ENCODE measurements at regions not wholly inside any gene's neighbourhood (a gene's known extent, or its start where the extent isn't known, plus 50 kb on each side); places are given as distances from the start of the nearest gene placed in this dataset.

GRCh38 chr10:4568086-4568485 is 257.9 kb upstream of the AKR1E2 start:
- no peaks in the 10 kb centered on the region for H3K27me3 Mint-ChIP-seq (ENCODE audit: unreplicated experiment)
- H3K4me1 Mint-ChIP-seq (ENCODE audit: low read depth, unreplicated experiment), result no peaks in the 10 kb centered on the region
- no peak for DNase-seq
- H3K36me3 Mint-ChIP-seq (ENCODE audit: insufficient read depth, unreplicated experiment), result no peaks in the 10 kb centered on the region
- no TSS peak for BruUV-seq (replicated peaks)
- no peak overlapping the region for H3K27ac Mint-ChIP-seq (ENCODE audit: unreplicated experiment)
- TF ChIP-seq, protein P1, sequence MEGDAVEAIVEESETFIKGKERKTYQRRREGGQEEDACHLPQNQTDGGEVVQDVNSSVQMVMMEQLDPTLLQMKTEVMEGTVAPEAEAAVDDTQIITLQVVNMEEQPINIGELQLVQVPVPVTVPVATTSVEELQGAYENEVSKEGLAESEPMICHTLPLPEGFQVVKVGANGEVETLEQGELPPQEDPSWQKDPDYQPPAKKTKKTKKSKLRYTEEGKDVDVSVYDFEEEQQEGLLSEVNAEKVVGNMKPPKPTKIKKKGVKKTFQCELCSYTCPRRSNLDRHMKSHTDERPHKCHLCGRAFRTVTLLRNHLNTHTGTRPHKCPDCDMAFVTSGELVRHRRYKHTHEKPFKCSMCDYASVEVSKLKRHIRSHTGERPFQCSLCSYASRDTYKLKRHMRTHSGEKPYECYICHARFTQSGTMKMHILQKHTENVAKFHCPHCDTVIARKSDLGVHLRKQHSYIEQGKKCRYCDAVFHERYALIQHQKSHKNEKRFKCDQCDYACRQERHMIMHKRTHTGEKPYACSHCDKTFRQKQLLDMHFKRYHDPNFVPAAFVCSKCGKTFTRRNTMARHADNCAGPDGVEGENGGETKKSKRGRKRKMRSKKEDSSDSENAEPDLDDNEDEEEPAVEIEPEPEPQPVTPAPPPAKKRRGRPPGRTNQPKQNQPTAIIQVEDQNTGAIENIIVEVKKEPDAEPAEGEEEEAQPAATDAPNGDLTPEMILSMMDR (IDR thresholded peaks at IDR 0.05; ENCODE audit: unreplicated experiment), result no peak
- intact Hi-C loops (cut with micrococcal nuclease; ENCODE audit: unreplicated experiment), result loop anchor here (10.0 kb wide), 1 partner anchor 143 kb away; no protein-coding TSS in a partner anchor
- H3K4me3 Mint-ChIP-seq (ENCODE audit: low read depth, unreplicated experiment), result no peak overlapping the region
- no peaks in the 10 kb centered on the region for H3K9me3 Mint-ChIP-seq (ENCODE audit: low read depth, unreplicated experiment)
- CTCF ChIA-PET, result interaction anchor here (0.9 kb wide), 1 partner anchor 8 kb away, joined by 3 read pairs; no protein-coding TSS in a partner anchor

- TF ChIP-seq, protein P1 (IDR thresholded peaks at IDR 0.05; ENCODE audit: unreplicated experiment), result no peak
- H3K27me3 Mint-ChIP-seq (ENCODE audit: unreplicated experiment), result no peaks in the 10 kb centered on the region
- intact Hi-C loops (cut with micrococcal nuclease; ENCODE audit: unreplicated experiment), result loop anchor here (10.0 kb wide), 1 partner anchor 143 kb away; no protein-coding TSS in a partner anchor
- no TSS peak for BruUV-seq (replicated peaks)
- no peak overlapping the region for H3K27ac Mint-ChIP-seq (ENCODE audit: unreplicated experiment)
- DNase-seq, result no peak
- no peaks in the 10 kb centered on the region for H3K36me3 Mint-ChIP-seq (ENCODE audit: insufficient read depth, unreplicated experiment)
- no peaks in the 10 kb centered on the region for H3K9me3 Mint-ChIP-seq (ENCODE audit: low read depth, unreplicated experiment)
- H3K4me1 Mint-ChIP-seq (ENCODE audit: low read depth, unreplicated experiment), result no peaks in the 10 kb centered on the region
- CTCF ChIA-PET, result interaction anchor here (0.9 kb wide), 1 partner anchor 8 kb away, joined by 3 read pairs; no protein-coding TSS in a partner anchor
- no peak overlapping the region for H3K4me3 Mint-ChIP-seq (ENCODE audit: low read depth, unreplicated experiment)
Observed at GRCh38 chr10:4567637-4568036, 258.4 kb upstream of the AKR1E2 start.

DNA sequence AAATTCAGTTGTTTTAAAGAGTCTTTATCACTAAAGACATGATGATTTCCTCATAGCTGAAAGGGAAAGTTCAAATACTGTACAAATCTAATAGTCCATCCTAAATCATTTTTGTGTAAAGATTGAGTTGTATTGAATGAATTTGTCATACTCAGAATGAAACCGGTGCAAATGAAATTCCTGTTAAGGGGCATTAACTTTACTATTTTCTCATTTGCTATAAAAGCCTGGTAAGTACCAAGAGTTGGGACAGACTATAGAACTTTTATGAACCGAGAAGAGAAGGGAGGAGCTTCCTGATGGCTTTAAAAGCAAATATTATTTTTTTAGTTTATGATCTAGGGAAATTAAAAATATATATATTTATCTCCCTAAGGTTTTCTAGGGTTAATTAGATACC is 260.0 kb upstream of the AKR1E2 start:
- Mint-ChIP-seq H3K36me3 (ENCODE audit: insufficient read depth, unreplicated experiment) (no peaks in the 10 kb centered on the region), H3K4me3 (ENCODE audit: low read depth, unreplicated experiment) (no peak overlapping the region), H3K27ac (ENCODE audit: unreplicated experiment) (no peak overlapping the region), H3K9me3 (ENCODE audit: low read depth, unreplicated experiment) (no peaks in the 10 kb centered on the region), H3K27me3 (ENCODE audit: unreplicated experiment) (no peaks in the 10 kb centered on the region), H3K4me1 (ENCODE audit: low read depth, unreplicated experiment) (no peaks in the 10 kb centered on the region)
- no peak for DNase-seq
- intact Hi-C loops (cut with micrococcal nuclease; ENCODE audit: unreplicated experiment), result loop anchor here (10.0 kb wide), 1 partner anchor 141 kb away; no protein-coding TSS in a partner anchor
- BruUV-seq (replicated peaks), result no TSS peak
- CTCF ChIA-PET, result no interaction called here
- TF ChIP-seq, protein P1 (IDR thresholded peaks at IDR 0.05; ENCODE audit: unreplicated experiment), result no peak

DNA sequence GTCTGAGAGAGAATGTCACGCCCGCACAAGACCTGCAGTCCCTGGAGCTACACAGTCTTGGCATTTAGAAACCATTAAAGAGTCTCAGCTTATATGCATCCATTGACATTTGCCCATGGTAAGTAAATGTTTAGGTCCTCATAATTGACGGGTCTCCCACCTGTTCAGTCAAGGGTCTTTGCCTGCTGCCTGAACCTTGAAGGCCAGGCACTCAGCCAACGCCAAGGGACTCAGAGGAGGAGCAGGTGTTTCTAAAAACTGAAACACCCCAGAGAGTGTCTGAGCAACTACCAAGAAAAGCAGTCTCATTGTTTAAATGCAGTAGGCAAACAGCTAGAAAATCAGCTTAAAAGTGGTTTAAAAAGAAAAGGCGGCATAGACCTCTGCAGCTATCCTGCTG is 264.7 kb upstream of the AKR1E2 start:
- H3K9me3 Mint-ChIP-seq (ENCODE audit: low read depth, unreplicated experiment), result no peaks in the 10 kb centered on the region
- intact Hi-C loops (cut with micrococcal nuclease; ENCODE audit: unreplicated experiment), result loop anchor here (10.0 kb wide), 1 partner anchor 136 kb away; no protein-coding TSS in a partner anchor
- TF ChIP-seq, protein P1 (IDR thresholded peaks at IDR 0.05; ENCODE audit: unreplicated experiment), result no peak
- H3K36me3 Mint-ChIP-seq (ENCODE audit: insufficient read depth, unreplicated experiment), result no peaks in the 10 kb centered on the region
- H3K4me1 Mint-ChIP-seq (ENCODE audit: low read depth, unreplicated experiment), result no peaks in the 10 kb centered on the region
- BruUV-seq (replicated peaks), result no TSS peak
- no peak for DNase-seq
- H3K4me3 Mint-ChIP-seq (ENCODE audit: low read depth, unreplicated experiment), result no peak overlapping the region
- CTCF ChIA-PET, result no interaction called here
- H3K27me3 Mint-ChIP-seq (ENCODE audit: unreplicated experiment), result no peaks in the 10 kb centered on the region
- no peak overlapping the region for H3K27ac Mint-ChIP-seq (ENCODE audit: unreplicated experiment)

Data from Calu3 (cell line).